GM12873 (cell line): ENCODE measurements at regions not wholly inside any gene's neighbourhood (a gene's known extent, or its start where the extent isn't known, plus 50 kb on each side); places are given as distances from the start of the nearest gene placed in this dataset.

Experiments used
- CTCF ChIP-seq: IDR thresholded peaks from 2 replicates; pipeline ENCODE4 v1.5.1; 2012; ENCODE audit warnings: low read depth, mild to moderate bottlenecking, moderate library complexity, low read length, control low read depth; ENCODE audit not compliant: insufficient read depth; ENCODE audit errors: missing control alignments

GRCh38 chr13:21310220-21310619, 133.8 kb downstream of the MRPL57 start:
- TF ChIP-seq CTCF: no peak

GRCh38 chr13:21316376-21316775, 139.9 kb downstream of the MRPL57 start:
- TF ChIP-seq CTCF: no peak

GRCh38 chr13:21318891-21319532, 140.1 kb downstream of the ZDHHC20 start:
- TF ChIP-seq CTCF: no peak

- TF ChIP-seq CTCF: no peak
Observed at GRCh38 chr13:21319869-21320641, 139.0 kb downstream of the ZDHHC20 start.

GRCh38 chr13:21320642-21321034, 138.5 kb downstream of the ZDHHC20 start:
- TF ChIP-seq CTCF: no peak

GRCh38 chr13:21321269-21321668, 137.8 kb downstream of the ZDHHC20 start:
- no peak for TF ChIP-seq CTCF

- no peak for TF ChIP-seq CTCF
Observed at GRCh38 chr13:21322327-21322965, 136.7 kb downstream of the ZDHHC20 start.
